ENCODE measurements at regions not wholly inside any gene's neighbourhood (a gene's known extent, or its start where the extent isn't known, plus 50 kb on each side); places are given as distances from the start of the nearest gene placed in this dataset.

GRCh38 chr15:79689030-79689429, 207.8 kb downstream of the MTHFS start:
- no peak for TF ChIP-seq CREB1 (IDR thresholded peaks at IDR 0.05; ENCODE audit: low read depth)
- TF ChIP-seq FOXM1 (IDR thresholded peaks at IDR 0.05; ENCODE audit: borderline replicate concordance, low read depth): no peak
- TF ChIP-seq, protein P1, sequence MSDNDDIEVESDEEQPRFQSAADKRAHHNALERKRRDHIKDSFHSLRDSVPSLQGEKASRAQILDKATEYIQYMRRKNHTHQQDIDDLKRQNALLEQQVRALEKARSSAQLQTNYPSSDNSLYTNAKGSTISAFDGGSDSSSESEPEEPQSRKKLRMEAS (IDR thresholded peaks at IDR 0.05): no peak
- TF ChIP-seq REST (IDR thresholded peaks at IDR 0.05; ENCODE audit: low read depth): no peak
- no peak for TF ChIP-seq NFIC (IDR thresholded peaks at IDR 0.05)
- no peak for TF ChIP-seq TAF1 (IDR thresholded peaks at IDR 0.05; ENCODE audit: low read depth)
- no peak for TF ChIP-seq EP300 (IDR thresholded peaks at IDR 0.05; ENCODE audit: borderline replicate concordance)
- no peak for TF ChIP-seq CEBPB (IDR thresholded peaks at IDR 0.05)
- no peak for TF ChIP-seq RAD21 (IDR thresholded peaks at IDR 0.05; ENCODE audit: low read depth)
- TF ChIP-seq, protein P2, sequence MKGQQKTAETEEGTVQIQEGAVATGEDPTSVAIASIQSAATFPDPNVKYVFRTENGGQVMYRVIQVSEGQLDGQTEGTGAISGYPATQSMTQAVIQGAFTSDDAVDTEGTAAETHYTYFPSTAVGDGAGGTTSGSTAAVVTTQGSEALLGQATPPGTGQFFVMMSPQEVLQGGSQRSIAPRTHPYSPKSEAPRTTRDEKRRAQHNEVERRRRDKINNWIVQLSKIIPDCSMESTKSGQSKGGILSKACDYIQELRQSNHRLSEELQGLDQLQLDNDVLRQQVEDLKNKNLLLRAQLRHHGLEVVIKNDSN (IDR thresholded peaks at IDR 0.05): no peak
- TF ChIP-seq TCF12 (IDR thresholded peaks at IDR 0.05; ENCODE audit: low read depth): no peak
- no peak for TF ChIP-seq EGR1 (IDR thresholded peaks at IDR 0.05)
- TF ChIP-seq TEAD4 (IDR thresholded peaks at IDR 0.05): no peak
- TF ChIP-seq YY1 (IDR thresholded peaks at IDR 0.05; ENCODE audit: low read depth): no peak

Data from Ishikawa (cell line).